ENCODE measurements at regions not wholly inside any gene's neighbourhood (a gene's known extent, or its start where the extent isn't known, plus 50 kb on each side); places are given as distances from the start of the nearest gene placed in this dataset.

- no peak overlapping the region for H3K4me3 ChIP-seq (ENCODE audit: low read length)
- TF ChIP-seq CTCF (conservative IDR thresholded peaks at IDR 0.05; ENCODE audit: low read depth, low read length) = no peak
- no peak for DNase-seq (ENCODE audit: low read depth)
These were observed 181.2 kb upstream of the CTBP2 start for GRCh38 chr10:125341611-125342010.

- TF ChIP-seq CTCF (conservative IDR thresholded peaks at IDR 0.05; ENCODE audit: low read depth, low read length) = no peak
- no peak for DNase-seq (ENCODE audit: low read depth)
- H3K4me3 ChIP-seq (ENCODE audit: low read length) = no peak overlapping the region
These were observed 180.5 kb upstream of the CTBP2 start for GRCh38 chr10:125340903-125341302.

- TF ChIP-seq CTCF (conservative IDR thresholded peaks at IDR 0.05; ENCODE audit: low read depth, low read length) = peak; percentile 5
- H3K4me3 ChIP-seq (ENCODE audit: low read length) = no peak overlapping the region
- no peak for DNase-seq (ENCODE audit: low read depth)
These were observed 177.1 kb upstream of the CTBP2 start for GRCh38 chr10:125337510-125337909.

GRCh38 chr10:125334545-125334944 is 174.2 kb upstream of the CTBP2 start:
- no peak for TF ChIP-seq CTCF (conservative IDR thresholded peaks at IDR 0.05; ENCODE audit: low read depth, low read length)
- no peak overlapping the region for H3K4me3 ChIP-seq (ENCODE audit: low read length)

GRCh38 chr10:125333769-125334168 is 173.4 kb upstream of the CTBP2 start:
- no peak for DNase-seq (ENCODE audit: low read depth)
- no peak overlapping the region for H3K4me3 ChIP-seq (ENCODE audit: low read length)
- TF ChIP-seq CTCF (conservative IDR thresholded peaks at IDR 0.05; ENCODE audit: low read depth, low read length) = no peak

More at GRCh38 chr10:125334545-125334944, 174.2 kb upstream of the CTBP2 start:
- DNase-seq (ENCODE audit: low read depth) = no peak

- DNase-seq (ENCODE audit: low read depth) = no peak
- no peak for TF ChIP-seq CTCF (conservative IDR thresholded peaks at IDR 0.05; ENCODE audit: low read depth, low read length)
These were observed 172.8 kb upstream of the CTBP2 start for GRCh38 chr10:125333209-125333591.

GRCh38 chr10:125332548-125333208 is 172.3 kb upstream of the CTBP2 start:
- no peak for TF ChIP-seq CTCF (conservative IDR thresholded peaks at IDR 0.05; ENCODE audit: low read depth, low read length)
- no peak for DNase-seq (ENCODE audit: low read depth)
- H3K4me3 ChIP-seq (ENCODE audit: low read length) = no peak overlapping the region

More at GRCh38 chr10:125333209-125333591, 172.8 kb upstream of the CTBP2 start:
- H3K4me3 ChIP-seq (ENCODE audit: low read length) = no peak overlapping the region
